Keratinocyte (primary cell): ENCODE measurements at regions not wholly inside any gene's neighbourhood (a gene's known extent, or its start where the extent isn't known, plus 50 kb on each side); places are given as distances from the start of the nearest gene placed in this dataset.
A peak's percentile ranks its signal among the peaks of the same experiment; 100 is the strongest.

Experiments used
- DNase-seq: peaks from one replicate; pipeline ENCODE4 v3.0.0-alpha.2; 2011; ENCODE audit warnings: low read depth, missing footprints, low spot score
- FAIRE-seq: peaks from 2 replicates; lab custom pipeline; 2011; peaks lifted over from hg19 to GRCh38; lab: Jason Lieb, UNC
- H2AFZ ChIP-seq: 2 replicates; pipeline ENCODE4 v1.6.0; 2012; ENCODE audit warnings: low read length, control low read depth, inconsistent platforms; ENCODE audit not compliant: control insufficient read depth
- H3K27ac ChIP-seq: 2 replicates; pipeline ENCODE4 v1.5.1; 2011; ENCODE audit warnings: low read length; ENCODE audit not compliant: control insufficient read depth, insufficient read depth
- H3K27me3 ChIP-seq: 3 replicates; pipeline ENCODE4 v1.6.0; 2011; ENCODE audit warnings: low read length; ENCODE audit not compliant: control insufficient read depth, insufficient read depth; ENCODE audit errors: extremely low read depth
- H3K36me3 ChIP-seq, 2 experiments: 2 replicates in 1 of 2; 3 replicates in 1 of 2; pipeline ENCODE4 v1.5.1; 2011; ENCODE audit warnings: low read length in 2 of 2, mild to moderate bottlenecking in 1 of 2; ENCODE audit not compliant: control insufficient read depth in 2 of 2, insufficient read depth in 2 of 2; ENCODE audit errors: extremely low read depth in 1 of 2
- H3K4me1 ChIP-seq: 3 replicates; pipeline ENCODE4 v1.5.1; 2011; ENCODE audit warnings: low read length; ENCODE audit not compliant: control insufficient read depth, insufficient read depth; ENCODE audit errors: extremely low read depth
- H3K4me2 ChIP-seq: 3 replicates; pipeline ENCODE4 v1.6.0; 2011; ENCODE audit warnings: low read depth, low read length; ENCODE audit not compliant: control insufficient read depth, insufficient read depth; ENCODE audit errors: extremely low read depth
- H3K4me3 ChIP-seq, 3 experiments: fragments of 200-600 bp in 1 of 3; sonication (generic) in 1 of 3; 2 replicates in 2 of 3; 3 replicates in 1 of 3; pipeline ENCODE4 v1.5.1; 2011 to 2016; ENCODE audit warnings: low read length in 3 of 3, mild to moderate bottlenecking in 3 of 3, control low read depth in 2 of 3, inconsistent platforms in 1 of 3, low read depth in 1 of 3, mixed read lengths in 1 of 3, mixed run types in 1 of 3, moderate library complexity in 1 of 3; ENCODE audit not compliant: control insufficient read depth in 2 of 3, insufficient read depth in 2 of 3; ENCODE audit errors: extremely low read depth in 1 of 3
- H3K79me2 ChIP-seq: 2 replicates; pipeline ENCODE4 v1.6.0; 2012; ENCODE audit warnings: low read length; ENCODE audit not compliant: control insufficient read depth, insufficient read depth
- H3K9ac ChIP-seq: 3 replicates; pipeline ENCODE4 v1.6.0; 2011; ENCODE audit warnings: low read length; ENCODE audit not compliant: control insufficient read depth, insufficient read depth; ENCODE audit errors: extremely low read depth
- H3K9me1 ChIP-seq: 3 replicates; pipeline ENCODE4 v1.6.0; 2011; ENCODE audit warnings: low read length; ENCODE audit not compliant: control insufficient read depth, insufficient read depth; ENCODE audit errors: extremely low read depth
- H3K9me3 ChIP-seq: 2 replicates; pipeline ENCODE4 v1.5.1; 2012; ENCODE audit warnings: low read depth, low read length; ENCODE audit not compliant: control insufficient read depth
- H4K20me1 ChIP-seq: 3 replicates; pipeline ENCODE4 v1.6.0; 2011; ENCODE audit warnings: low read length; ENCODE audit not compliant: control insufficient read depth, insufficient read depth; ENCODE audit errors: extremely low read depth
- CTCF ChIP-seq, 3 experiments: IDR thresholded peaks in 1 of 3; conservative IDR thresholded peaks in 1 of 3; optimal IDR thresholded peaks in 1 of 3; 2 replicates in 2 of 3; 3 replicates in 1 of 3; pipeline versions ENCODE3 to v1.5.1; 2011; ENCODE audit warnings: low read length in 3 of 3, mild to moderate bottlenecking in 3 of 3, moderate library complexity in 2 of 3, control low read depth in 1 of 3, inconsistent platforms in 1 of 3; ENCODE audit not compliant: insufficient read depth in 2 of 3; ENCODE audit errors: extremely low read depth in 1 of 3
- EZH2 ChIP-seq: IDR thresholded peaks from one replicate; pipeline ENCODE4 v1.6.1; 2012; ENCODE audit warnings: inconsistent platforms, mild to moderate bottlenecking, low read length, moderate library complexity
- dilution Hi-C: fragments of 300-500 bp; cut with MboI; formaldehyde crosslinking; loops from one replicate; pipeline ENCODE4 v1.7.0; 2020; ENCODE audit warnings: low sequenced_read_pairs; ENCODE audit not compliant: extremely low pct_ligation_motif_present

DNA sequence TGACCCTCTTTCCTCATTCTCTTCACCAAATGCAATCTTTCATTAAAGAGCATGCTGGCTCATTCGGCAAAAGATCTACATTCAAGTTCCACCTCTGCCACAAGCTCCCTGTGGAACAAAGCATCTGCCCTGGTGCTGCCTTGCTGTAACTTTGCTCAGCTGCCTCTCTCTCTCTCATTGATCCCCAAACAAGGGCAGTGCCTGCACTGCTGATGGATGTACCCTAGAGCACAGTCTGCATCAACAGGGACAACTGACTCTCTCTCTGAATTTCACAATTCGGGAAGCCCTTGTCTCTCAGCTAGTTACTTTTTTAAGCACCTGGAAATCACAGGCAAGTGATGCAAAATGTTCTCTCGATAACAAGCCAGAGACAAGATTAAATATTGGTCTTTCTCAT, 174.0 kb upstream of the DIO2 start:
- Histone ChIP-seq H3K4me2 (no peak overlapping the region), H2AFZ (no peak overlapping the region), H3K4me1 (peaks cover 46% of the 10 kb centered on the region), H3K36me3 (no peaks in the 10 kb centered on the region), H3K27me3 (no peaks in the 10 kb centered on the region), H3K4me3 (no peak overlapping the region), H3K9ac (no peak overlapping the region), H3K9me1 (no peaks in the 10 kb centered on the region), H4K20me1 (no peaks in the 10 kb centered on the region), H3K79me2 (no peaks in the 10 kb centered on the region), H3K9me3 (no peaks in the 10 kb centered on the region), H3K27ac (no peak overlapping the region)
- FAIRE-seq, result no peak
- DNase-seq, result no peak
- TF ChIP-seq CTCF (optimal IDR thresholded peaks at IDR 0.05 in 1 of 3, IDR thresholded peaks at IDR 0.05 in 1 of 3, conservative IDR thresholded peaks at IDR 0.05 in 1 of 3; ENCODE audit: extremely low read depth in 1 of 3, insufficient read depth in 2 of 3, low read length in 3 of 3), result no peak
- TF ChIP-seq EZH2, result no peak
- dilution Hi-C loops, result no loop called here

DNA sequence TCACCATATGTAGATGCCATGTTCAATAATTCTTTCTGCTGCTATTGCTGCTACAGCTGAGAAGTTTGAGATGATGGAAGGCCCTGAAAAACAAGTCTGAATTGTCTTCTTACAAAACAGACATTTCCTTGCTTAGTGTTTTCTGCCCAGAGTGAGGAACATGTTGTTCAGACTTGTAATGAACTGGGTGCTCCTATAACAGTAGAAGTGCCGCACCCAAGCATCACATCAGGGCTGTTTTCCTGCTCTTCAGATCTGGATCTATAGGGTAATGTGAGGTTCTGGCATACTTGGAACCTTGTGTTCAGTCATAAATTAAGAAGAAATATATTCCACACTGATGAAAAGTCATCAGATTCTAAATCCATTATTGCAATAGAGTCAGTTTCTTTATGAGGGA, 171.9 kb upstream of the DIO2 start:
- Histone ChIP-seq H3K27me3 (no peaks in the 10 kb centered on the region), H3K27ac (no peak overlapping the region), H3K36me3 (no peaks in the 10 kb centered on the region), H3K4me2 (peak overlapping the region; percentile 31), H4K20me1 (no peaks in the 10 kb centered on the region), H3K4me3 (no peak overlapping the region), H2AFZ (peak overlapping the region; percentile 3), H3K9me3 (no peaks in the 10 kb centered on the region), H3K79me2 (no peaks in the 10 kb centered on the region), H3K9me1 (no peaks in the 10 kb centered on the region), H3K4me1 (peaks cover 27% of the 10 kb centered on the region), H3K9ac (no peak overlapping the region)
- FAIRE-seq, result peak; percentile 87
- dilution Hi-C loops, result no loop called here
- DNase-seq, result no peak
- TF ChIP-seq CTCF (optimal IDR thresholded peaks at IDR 0.05 in 1 of 3, IDR thresholded peaks at IDR 0.05 in 1 of 3, conservative IDR thresholded peaks at IDR 0.05 in 1 of 3; ENCODE audit: extremely low read depth in 1 of 3, insufficient read depth in 2 of 3, low read length in 3 of 3), result no peak
- TF ChIP-seq EZH2, result no peak
